ENCODE measurements at regions not wholly inside any gene's neighbourhood (a gene's known extent, or its start where the extent isn't known, plus 50 kb on each side); places are given as distances from the start of the nearest gene placed in this dataset.
"Not testable (repeated sequence)": the region's sequence is repeated elsewhere in the genome, so short reads cannot be mapped to it uniquely, and the experiment has no call there.

GRCh38 chr17:68142595-68142994, 105.2 kb upstream of the AMZ2 start:
- no peak for DNase-seq

GRCh38 chr17:68143425-68143824, 104.4 kb upstream of the AMZ2 start:
- no peak for DNase-seq

- no peak for DNase-seq
Measured at GRCh38 chr17:68145088-68145487, 102.8 kb upstream of the AMZ2 start.

DNA sequence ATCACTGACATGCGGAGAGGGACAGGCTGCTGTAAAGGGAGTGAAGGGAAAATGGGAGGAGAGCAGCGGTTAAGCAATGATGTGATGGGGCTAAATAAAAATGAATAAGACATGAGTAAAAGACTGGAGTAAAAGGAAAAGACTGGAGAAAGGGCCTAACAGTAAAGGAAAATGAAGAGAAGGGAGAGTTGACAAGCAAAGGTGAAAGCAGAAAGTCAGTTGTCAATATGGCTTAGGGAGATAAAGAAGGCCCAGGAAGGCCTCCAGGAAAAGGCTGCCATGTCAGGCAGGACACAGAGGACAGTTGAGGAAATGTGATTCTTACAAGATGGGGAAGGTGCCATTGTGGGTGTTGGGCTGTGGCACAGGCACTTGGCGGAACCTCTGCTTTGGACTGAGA, 98.9 kb upstream of the AMZ2 start:
- DNase-seq = no peak

- DNase-seq = no peak
Measured at GRCh38 chr17:68152161-68152571, 95.7 kb upstream of the AMZ2 start.

GRCh38 chr17:68155692-68156091, 92.2 kb upstream of the AMZ2 start:
- DNase-seq = no peak

- no peak for DNase-seq
Measured at GRCh38 chr17:68161644-68162428, 86.0 kb upstream of the AMZ2 start.

- peak; percentile 11 for DNase-seq
Measured at GRCh38 chr17:68168273-68169164, 79.3 kb upstream of the AMZ2 start.

DNA sequence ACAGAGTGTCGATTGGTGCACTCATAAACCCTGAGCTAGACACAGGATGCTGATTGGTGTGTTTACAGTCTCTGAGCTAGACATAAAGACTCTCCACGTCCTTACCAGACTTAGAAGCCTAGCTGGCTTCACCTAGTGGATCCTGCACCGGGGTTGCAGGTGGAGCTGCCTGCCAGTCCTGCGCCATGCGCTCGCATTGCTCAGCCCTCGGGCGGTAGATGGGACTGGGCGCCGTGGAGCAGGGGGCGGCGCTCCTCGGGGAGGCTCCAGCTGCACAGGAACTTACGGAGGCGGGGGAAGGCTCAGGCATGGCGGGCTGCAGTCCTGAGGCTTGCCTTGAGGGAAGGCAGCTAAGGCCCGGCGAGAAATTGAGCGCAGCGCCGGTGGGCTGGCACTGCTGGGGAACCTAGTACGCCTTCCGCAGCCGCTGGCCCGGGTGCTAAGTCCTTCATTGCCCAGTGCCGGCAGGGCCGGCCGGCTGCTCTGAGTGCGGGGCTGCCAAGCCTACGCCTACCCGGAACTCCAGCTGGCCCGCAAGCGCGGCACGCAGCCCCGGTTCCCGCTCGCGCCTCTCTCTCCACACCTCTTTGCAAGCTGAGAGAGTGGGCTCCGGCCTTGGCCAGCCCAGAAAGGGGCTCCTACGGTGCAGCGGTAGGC, 78.5 kb upstream of the AMZ2 start:
- DNase-seq = not testable (repeated sequence)

- no peak for DNase-seq
Measured at GRCh38 chr17:68169840-68170239, 78.0 kb upstream of the AMZ2 start.

- no peak for DNase-seq
Measured at GRCh38 chr17:68170246-68170645, 77.6 kb upstream of the AMZ2 start.

GRCh38 chr17:68172461-68172954, 75.3 kb upstream of the AMZ2 start:
- DNase-seq = peak; percentile 81

- DNase-seq = no peak
Measured at GRCh38 chr17:68175416-68175815, 72.4 kb upstream of the AMZ2 start.

- no peak for DNase-seq
Measured at GRCh38 chr17:68175905-68176304, 71.9 kb upstream of the AMZ2 start.

GRCh38 chr17:68176718-68177117, 71.1 kb upstream of the AMZ2 start:
- no peak for DNase-seq

- no peak for DNase-seq
Measured at GRCh38 chr17:68178831-68179230, 69.0 kb upstream of the AMZ2 start.

- no peak for DNase-seq
Measured at GRCh38 chr17:68179236-68179925, 68.5 kb upstream of the AMZ2 start.

DNA sequence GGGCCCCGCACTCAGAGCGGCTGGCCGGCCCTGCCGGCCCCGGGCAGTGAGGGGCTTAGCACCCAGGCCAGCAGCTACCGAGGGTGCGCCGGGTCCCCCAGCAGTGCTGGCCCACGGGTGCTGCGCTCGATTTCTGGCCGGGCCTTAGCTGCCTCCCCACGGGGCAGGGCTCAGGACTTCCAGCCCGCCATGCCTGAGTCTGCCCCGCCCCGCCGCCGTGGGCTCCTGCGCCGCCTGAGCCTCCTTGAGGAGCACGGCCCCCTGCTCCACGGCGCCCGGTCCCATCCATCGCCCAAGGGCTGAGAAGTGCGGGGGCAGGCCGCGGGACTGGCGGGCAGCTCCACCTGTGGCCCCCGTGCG, 67.9 kb upstream of the AMZ2 start:
- DNase-seq = no peak

- no peak for DNase-seq
Measured at GRCh38 chr17:68182011-68182306, 65.9 kb upstream of the AMZ2 start.

- peak; percentile 81 for DNase-seq
Measured at GRCh38 chr17:68182940-68183551, 64.8 kb upstream of the AMZ2 start.

DNA sequence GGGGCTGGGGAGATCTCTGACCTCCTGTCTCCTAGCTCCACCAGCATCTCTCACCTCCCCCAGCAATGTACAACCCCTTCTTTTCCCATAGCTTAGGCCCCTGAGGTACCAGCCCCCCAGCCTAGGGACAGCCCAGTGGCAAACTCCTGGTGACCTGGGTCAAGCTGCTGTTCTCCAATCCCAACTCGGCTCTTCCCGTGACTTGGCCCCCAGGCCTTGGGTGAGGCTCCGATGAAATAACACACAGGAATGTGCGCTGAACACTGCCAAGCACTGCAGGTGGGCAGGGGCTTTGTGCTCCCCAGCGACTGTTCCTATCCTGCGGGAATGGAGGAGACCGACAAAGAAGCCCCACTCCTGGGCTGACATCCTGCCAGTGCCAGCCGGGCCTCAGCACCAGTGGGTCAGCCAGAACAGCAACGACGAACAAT, 63.7 kb upstream of the AMZ2 start:
- DNase-seq = no peak

DNA sequence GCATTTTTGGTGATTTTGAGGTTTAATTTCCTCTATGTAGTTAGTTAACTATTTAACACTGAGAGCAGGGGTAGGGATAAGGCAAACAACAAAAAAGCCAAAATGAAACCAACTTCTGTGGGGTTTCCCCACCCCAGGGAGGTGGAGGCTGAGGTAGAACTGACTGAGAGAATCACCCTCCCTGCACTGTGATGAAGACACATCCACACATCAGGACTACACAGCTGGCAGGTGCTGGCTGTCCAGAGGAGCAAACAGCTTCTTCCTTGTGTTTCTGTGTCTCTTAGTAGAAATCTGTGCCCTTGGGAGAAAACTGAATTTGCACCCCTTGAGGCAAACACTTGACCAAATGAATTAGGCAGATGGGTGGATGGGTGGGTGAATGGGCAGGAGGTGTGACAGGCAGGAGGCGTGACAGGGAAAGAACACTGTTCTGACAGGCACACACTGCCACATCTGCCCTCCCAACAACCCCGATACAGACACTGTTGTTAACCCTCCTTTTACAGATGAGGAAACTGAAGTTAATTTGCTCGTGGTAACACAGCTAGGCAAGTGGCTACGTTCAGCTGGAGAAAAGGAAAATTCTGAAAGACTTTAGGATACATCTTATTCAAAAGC, 62.9 kb upstream of the AMZ2 start:
- DNase-seq = peak; percentile 82
